SH-SY5Y (cell line): ENCODE measurements at regions not wholly inside any gene's neighbourhood (a gene's known extent, or its start where the extent isn't known, plus 50 kb on each side); places are given as distances from the start of the nearest gene placed in this dataset.
A peak's percentile ranks its signal among the peaks of the same experiment; 100 is the strongest.

Experiments used
- GATA2 ChIP-seq: IDR thresholded peaks from 2 replicates; pipeline ENCODE4 v1.6.1; 2011; ENCODE audit warnings: mild to moderate bottlenecking, low read depth, low read length
- GATA3 ChIP-seq: IDR thresholded peaks from 2 replicates; pipeline ENCODE4 v1.6.1; 2011; ENCODE audit warnings: low read depth, mild to moderate bottlenecking, low read length, moderate library complexity

DNA sequence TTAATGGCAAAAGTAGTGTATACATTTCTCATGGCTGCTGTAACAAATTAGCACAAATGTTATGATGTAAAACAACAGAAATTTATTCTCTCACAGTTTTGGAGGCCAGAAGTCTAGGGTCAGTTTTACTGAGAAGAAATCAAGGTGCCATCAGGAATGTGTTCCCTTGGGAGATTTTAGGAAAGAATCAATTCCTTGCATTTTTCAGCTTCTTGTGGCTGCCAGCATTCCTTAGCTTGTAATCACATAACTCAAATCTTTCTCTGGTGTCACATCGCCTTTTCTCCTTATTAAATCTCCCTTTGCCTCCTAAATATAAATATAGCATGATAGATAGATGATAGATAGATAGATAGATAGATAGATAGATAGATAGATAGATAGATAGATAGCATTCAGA, 307.0 kb upstream of the REG3G start:
- TF ChIP-seq GATA3: no peak
- TF ChIP-seq GATA2: no peak

DNA sequence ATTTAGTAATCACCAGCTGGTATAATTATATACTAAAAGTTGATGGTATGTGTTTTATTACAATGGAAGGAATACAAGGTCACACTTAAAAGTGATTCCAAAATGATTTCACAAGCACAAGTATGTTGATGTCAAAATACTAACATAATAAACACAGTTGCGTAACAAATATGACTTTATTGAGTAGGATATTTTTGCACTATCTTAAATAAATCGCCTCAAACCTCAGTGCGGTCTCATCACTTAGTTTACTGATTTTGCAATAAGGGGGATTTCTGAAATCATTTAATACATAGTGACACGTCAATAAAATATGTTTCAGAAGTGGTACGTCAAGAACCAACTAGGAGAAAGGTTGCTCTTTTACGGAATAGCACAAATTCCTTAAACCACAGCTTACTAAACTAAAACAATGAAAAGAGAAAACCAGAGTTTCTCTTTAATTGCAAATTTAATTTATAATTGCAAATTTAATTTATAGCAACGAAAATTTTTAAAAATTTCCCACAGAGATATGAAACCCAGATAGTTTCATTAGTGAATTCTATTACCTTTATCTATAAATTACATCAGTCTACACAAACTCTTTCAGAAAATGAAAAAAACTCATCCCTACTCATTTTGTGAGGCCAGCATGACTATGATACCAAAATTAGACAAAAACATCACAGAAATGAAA, 304.0 kb upstream of the REG3G start:
- TF ChIP-seq GATA2: no peak
- 0 out of 2 replicates have a peak, but pooled peaks have one; percentile 15 for TF ChIP-seq GATA3

DNA sequence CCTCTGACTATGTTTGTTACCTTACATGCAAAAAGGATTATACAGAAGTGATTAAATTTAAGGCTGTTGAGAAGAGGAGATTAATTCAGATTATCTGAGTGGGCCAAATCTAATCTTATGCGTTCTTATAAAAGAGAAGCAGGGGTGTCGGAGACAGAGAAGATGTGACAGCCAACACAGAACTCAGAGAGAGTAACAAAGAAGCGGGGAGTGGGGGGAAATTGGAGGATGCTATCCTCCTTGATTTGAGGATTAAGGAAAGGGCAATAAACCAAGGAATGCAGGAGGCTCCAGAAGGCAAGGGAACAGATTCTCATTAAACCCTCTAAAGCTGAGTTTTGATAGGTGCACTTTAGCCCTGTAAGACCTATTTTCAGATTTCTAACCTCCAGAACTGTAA, 291.3 kb upstream of the REG3G start:
- TF ChIP-seq GATA2 (no peak), GATA3 (no peak)

DNA sequence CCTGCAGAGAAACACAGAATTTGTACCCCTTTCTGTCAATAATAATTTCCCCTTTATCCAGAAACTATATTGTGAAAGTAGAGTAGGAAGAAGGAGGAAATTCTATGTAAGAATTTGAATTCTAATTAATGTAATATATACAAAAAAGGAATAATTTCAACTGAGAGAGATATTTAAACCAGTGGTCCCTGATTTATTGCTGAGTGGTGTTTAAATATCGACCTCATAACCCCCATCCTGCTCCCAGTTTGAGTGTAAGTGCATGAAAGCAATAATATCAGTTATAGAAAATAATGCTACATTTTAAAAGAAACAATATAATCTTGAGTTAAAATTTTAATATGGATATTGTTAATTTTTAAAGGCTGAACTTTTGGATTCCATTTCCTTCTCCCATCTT, 286.2 kb upstream of the REG3G start:
- TF ChIP-seq GATA3 (no peak), GATA2 (no peak)

DNA sequence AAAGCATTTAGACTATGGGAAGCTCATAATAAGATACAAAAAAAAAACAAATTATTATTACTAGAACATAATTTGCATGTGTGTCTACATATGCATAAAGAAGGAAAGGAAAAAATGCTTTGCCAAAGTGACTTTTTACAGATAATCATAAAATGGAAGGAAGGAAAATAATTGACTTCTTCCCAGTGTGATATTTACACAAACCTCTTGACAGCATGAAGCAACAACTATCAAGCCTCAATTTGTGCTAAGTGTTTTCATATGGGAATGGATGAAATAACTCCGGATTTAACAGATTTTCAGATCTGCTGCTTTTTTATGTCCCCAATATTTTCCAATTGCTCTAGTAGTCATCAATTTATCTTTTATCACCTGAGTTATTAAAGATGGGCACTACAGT, 275.9 kb upstream of the REG3G start:
- no peak for TF ChIP-seq GATA2
- TF ChIP-seq GATA3: no peak

DNA sequence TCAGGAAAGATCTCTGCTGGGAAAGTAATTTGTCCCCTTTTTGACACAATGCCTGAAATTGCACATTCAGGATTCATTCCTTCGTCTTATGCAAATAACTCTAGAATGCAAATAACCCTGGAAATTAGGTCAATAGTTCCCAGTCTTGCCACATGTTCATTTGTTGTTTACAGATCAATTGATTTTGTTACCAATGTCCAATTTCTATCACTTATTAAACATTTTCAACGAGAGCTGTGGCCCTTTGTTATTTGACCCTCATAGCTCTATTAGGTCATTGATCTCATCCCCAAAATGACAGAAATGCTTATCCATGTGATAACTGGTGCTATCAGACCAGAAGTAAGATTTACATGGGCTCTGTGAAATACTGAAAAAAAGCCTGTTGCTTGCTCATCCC, 275.3 kb upstream of the REG3G start:
- TF ChIP-seq GATA3 (no peak), GATA2 (no peak)

DNA sequence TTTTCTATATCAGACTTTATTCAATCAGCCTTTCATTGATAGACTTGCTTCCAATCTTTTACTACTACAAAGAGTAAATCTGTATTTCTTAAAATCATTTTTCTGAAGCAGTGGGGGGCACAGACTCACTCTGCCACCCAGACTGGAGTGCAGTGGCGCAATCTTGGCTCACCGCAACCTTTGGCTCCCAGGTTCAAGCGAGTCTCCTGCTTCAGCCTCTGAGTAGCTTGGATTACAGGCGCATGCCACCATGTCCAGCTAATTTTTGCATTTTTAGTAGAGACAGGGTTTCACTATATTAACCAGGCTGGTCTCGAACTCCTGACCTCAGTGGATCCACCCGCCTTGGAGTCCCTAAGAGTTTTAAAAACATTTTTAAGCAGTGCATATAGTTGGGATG, 270.6 kb upstream of the REG3G start:
- TF ChIP-seq GATA3: no peak
- no peak for TF ChIP-seq GATA2

DNA sequence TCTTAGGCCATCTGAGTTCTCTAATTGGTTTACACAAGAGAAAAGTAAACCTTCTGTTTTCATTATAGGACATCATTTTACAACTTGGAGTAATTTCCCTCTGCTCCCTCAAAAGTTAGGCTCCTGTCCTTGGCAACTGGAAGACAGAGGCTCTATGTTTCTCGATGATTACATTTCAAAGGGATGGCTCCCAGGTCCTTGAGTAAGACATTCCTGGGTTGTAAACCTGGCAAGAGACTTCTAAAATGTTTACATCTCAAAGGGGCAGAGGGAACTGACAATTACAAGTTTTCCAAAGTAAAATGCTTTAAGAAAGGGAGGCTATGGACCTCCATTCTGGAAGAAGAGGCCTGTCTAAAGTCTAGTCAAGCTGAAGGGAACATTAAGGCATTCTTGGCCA, 268.3 kb upstream of the REG3G start:
- no peak for TF ChIP-seq GATA3
- TF ChIP-seq GATA2: no peak

DNA sequence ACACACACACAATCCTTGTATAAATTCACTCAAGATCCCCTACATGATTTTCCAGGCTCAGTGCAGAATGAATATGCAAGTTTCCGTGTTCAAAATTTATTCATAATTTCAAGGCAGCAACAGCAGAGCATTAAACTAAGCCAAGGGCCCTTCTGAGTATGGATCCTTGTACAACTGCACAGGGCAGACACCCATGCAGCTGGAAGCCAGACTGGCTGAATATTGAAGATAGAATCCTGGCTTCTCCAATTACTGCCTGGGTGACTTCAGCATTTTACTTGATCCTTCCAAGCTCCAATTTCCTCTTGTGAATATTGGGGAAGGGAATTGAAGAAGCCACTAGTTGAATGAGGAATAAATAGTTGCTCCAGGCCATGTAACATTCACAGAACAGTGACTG, 267.9 kb upstream of the REG3G start:
- no peak for TF ChIP-seq GATA2
- no peak for TF ChIP-seq GATA3

DNA sequence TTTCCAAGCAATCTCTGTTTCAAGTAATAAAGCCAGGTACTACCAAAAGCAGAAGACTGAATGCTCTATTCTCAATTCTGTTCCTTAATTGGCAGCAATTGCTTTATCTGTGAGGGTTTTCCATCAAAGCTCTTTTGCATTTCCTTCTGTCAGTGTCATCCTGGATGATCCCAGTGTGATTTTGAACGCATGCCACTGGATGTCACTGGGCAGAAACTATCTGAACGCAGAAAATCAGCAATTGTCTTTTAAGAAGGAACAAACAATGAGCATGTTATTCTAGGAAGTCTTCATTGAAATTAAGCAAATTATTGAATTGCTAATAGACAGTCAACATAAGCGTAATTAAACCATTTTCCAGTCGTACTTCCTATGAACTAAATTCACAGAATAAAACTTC, 259.0 kb upstream of the REG3G start:
- TF ChIP-seq GATA2 (no peak), GATA3 (no peak)

DNA sequence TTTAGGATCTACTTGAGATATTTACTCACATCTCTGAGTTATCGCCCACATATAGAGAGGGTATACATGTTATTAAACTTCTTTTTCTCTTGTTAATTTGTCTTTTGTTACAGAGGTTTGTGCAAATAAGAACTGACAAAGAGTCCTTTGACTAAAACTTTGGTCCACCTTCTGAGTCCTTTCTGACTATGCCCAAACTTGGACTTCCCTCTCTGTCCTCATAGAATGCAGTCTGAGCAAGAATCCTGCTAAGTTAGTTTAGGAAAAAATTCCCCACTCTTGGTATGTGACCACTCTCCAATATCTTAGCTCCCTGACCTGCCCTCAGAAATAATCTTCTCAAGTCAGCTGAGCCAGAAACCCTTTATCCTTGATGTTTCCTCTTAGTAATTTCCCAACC, 257.5 kb upstream of the REG3G start:
- TF ChIP-seq GATA3 (no peak), GATA2 (no peak)

DNA sequence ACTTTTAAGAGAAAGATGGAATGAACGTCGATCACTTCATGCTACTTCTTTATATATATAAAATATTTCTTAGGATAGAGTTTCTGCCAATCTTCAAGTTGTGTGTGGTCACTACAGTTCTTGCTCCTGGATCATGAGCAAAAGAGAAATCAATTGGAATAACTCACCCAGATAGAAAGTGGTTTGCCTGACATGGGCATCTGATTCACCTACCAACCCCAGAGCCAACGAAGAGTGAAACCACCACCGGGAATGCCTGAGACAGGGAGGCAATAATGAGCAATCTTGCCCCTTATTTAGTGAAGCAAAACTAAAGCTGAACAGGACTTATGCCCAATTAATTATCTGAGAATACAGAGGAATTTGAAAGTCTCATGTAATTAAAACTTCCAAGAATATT, 250.2 kb upstream of the REG3G start:
- no peak for TF ChIP-seq GATA3
- TF ChIP-seq GATA2: no peak

DNA sequence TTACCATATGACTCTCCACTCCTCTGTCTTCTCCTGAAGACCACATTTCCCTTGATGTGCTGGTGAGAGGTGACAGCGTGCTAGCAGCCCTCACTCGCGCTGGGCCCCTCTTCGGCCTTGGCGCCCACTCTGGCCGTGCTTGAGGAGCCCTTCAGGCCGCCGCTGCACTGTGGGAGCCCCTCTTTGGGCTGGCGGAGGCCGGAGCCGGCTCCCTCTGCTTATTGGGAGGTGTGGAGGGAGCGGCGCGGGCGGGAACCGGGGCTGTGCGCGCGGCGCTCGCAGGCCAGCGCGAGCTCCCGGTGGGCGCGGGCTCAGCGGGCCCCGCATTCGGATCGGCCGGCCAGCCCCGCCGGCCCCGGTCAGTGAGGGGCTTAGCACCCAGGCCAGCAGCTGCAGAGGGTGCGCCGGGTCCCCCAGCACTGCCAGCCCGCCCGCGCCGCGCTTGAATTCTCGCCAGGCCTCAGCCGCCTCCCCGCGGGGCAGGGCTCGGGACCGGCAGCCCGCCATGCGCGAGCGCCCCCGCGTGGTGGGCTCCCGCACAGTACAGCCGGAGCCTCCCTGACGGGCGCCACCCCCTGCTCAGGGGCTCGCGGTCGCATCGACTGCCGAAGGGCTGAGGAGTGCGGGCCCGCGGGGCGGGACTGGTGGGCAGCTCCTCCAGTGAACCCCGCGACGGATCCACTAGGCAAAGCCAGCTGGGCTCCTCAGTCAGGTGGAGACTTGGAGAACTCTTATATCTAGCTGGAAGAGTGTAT, 246.6 kb upstream of the REG3G start:
- TF ChIP-seq GATA3: no peak

DNA sequence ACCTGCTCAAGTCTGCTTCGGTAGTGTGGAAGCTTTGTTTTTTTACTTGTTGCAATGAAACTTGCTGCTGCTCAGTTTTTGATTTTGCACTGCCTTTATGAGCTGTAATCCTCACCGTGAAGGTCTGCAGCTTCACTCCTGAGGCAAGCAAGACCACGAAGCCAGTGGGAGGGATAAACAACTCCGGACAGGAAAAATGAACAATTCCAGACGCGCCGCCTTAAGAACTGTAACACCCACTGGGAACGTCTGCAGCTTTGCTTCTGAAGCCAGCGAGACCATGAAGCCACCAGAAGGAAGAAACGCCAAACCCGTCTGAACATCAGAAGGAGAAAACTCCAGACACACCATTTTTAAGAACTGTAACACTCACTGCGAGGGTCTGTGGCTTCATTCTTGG, 245.7 kb upstream of the REG3G start:
- TF ChIP-seq GATA3 (no peak), GATA2 (no peak)

DNA sequence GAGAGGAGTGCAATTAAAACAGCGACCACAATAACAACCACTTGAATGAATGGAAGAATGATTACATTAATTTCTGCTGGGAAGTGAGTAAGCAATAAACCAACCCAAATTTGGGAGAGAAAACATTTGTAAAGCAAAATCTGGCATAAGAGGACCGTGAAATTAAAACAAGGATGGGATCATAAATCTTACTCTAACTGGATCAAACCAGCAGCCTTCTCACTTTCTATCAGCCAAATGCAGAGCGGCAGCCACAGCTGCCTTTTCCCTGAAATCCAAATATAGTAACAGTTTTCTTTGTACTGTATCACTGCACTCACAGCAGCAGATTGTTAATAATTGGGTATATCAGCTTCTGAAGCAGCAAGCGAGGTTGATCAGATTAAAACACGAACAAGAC, 245.2 kb upstream of the REG3G start:
- TF ChIP-seq GATA2 (no peak), GATA3 (no peak)

DNA sequence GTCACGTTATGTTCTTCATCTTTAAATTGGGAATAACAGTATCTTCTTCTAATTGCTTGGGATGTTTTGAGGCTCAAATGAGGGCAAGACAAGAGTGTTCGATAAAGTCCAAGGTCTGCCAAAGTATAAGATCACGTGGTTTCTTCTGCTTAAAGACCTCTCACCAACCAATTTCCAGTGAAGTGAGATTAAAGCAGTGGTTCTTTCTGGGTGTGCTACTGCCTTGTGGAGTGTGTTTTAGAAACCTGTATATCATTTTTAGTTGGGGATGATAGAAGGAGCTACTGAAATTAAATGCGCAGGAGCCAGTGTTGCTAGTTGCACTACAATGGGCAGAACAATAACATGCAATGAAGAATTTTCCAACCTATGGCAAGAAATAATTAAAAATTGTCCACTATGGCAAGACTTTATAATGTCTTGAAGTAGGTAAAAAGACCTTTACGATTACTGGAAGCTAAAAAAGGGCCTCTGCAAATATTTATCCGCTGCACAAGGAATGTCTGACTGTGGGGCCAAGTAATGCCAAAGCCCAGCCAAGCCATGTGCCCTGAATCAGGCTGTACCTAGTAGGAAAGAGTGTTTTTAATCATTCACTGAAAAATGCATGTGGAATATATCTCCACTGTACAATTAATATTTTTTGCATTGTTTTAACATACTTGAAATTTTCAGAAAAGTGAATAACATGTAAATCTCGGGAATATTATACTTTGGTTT, 244.5 kb upstream of the REG3G start:
- TF ChIP-seq GATA3: no peak
- no peak for TF ChIP-seq GATA2
